ENCODE measurements at regions not wholly inside any gene's neighbourhood (a gene's known extent, or its start where the extent isn't known, plus 50 kb on each side); places are given as distances from the start of the nearest gene placed in this dataset.
A peak's percentile ranks its signal among the peaks of the same experiment; 100 is the strongest.

DNA sequence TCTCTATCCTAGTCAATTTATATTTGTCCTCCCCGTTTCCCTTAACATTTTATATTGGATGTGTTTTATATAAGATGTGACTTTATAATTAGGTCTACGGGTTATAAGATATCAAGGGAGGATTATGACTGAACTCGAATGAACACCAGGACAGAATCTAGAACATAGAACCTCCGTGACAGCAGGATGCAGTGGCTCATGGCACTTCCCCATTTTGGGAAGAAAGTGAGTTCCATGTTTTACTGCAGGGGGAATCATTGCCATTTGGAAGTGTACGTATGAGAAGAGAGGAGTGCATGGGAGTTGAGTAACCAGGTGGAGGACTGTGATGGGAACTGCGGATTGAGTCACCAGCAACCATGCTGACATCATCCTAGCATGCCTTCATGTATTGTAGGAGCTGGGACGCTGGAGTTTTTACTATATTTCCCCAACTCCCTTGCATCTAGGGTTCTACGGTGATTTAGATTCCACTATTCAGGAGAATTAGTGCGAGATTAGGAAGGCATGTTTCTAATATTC lies 56.1 kb upstream of the FOXC1 start:
- no peak overlapping the region for H3K4me3 ChIP-seq (replicated peaks; ENCODE audit: low read depth, low read length)
- no peak for DNase-seq (ENCODE audit: low read depth)
- TF ChIP-seq, protein P1, sequence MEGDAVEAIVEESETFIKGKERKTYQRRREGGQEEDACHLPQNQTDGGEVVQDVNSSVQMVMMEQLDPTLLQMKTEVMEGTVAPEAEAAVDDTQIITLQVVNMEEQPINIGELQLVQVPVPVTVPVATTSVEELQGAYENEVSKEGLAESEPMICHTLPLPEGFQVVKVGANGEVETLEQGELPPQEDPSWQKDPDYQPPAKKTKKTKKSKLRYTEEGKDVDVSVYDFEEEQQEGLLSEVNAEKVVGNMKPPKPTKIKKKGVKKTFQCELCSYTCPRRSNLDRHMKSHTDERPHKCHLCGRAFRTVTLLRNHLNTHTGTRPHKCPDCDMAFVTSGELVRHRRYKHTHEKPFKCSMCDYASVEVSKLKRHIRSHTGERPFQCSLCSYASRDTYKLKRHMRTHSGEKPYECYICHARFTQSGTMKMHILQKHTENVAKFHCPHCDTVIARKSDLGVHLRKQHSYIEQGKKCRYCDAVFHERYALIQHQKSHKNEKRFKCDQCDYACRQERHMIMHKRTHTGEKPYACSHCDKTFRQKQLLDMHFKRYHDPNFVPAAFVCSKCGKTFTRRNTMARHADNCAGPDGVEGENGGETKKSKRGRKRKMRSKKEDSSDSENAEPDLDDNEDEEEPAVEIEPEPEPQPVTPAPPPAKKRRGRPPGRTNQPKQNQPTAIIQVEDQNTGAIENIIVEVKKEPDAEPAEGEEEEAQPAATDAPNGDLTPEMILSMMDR (IDR thresholded peaks at IDR 0.05; ENCODE audit: low read length, missing control alignments) = no peak

DNA sequence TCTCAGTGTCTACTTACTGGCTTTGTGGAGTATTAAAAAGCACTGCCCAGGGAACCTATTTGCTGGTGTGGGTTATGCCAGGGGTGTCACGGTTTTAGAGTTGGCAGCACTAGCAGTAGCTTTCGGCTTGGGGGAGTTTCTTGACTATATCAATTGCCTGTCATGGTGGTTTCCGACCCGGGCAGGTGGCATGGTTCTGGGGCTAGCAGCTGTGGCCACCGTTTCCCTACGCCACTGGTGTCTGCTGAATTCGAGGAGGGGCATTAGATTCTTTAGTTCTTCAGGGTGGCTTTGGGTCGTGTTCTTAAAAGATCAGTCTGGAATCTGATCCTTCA lies 55.6 kb upstream of the FOXC1 start:
- no peak for DNase-seq (ENCODE audit: low read depth)
- H3K4me3 ChIP-seq (replicated peaks; ENCODE audit: low read depth, low read length) = no peak overlapping the region
- TF ChIP-seq, protein P1 (IDR thresholded peaks at IDR 0.05; ENCODE audit: low read length, missing control alignments) = no peak

DNA sequence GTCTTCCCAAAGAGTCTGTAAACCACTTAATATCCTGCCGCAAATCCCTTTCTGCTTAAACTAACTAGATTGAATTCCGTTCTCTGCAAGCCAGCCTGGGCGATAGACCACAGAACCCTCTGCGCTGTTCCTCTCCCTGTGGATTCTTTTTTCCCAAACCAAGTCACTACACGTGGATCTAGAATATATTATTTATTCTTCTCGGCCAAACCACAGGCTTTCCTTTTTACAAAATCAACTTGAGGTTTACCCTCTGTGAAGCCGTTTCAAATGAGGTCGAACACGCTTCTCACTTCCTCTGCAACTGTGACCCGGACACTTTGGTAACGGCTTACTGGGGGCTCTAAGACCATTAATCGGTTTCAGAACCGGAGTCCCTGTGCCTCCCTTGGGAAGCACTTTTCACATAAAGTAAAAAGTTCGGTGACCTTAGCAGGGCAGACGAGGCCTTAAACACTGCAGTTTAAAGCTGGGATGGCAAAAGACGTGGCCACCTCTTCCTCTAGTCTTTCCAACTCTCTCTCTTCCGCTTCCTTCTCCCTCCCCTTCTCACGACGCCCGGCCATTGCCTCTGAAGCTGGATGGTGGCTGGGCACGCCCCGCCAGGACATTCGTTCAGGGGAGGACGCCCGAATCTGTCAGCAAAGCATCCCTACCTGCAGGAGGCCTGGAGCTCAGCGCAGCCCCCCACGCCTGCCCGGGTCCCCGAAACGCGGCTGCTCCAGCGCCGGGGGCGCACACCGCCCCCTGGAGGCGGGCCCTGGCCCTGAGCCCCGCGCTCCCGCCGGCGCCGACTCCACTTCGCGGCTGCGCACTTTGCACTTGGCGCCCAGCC lies 55.0 kb upstream of the FOXC1 start:
- DNase-seq (ENCODE audit: low read depth) = peak; percentile 57
- H3K4me3 ChIP-seq (replicated peaks; ENCODE audit: low read depth, low read length) = peak overlapping the region; percentile 60
- TF ChIP-seq, protein P1 (IDR thresholded peaks at IDR 0.05; ENCODE audit: low read length, missing control alignments) = peak; percentile 28

DNA sequence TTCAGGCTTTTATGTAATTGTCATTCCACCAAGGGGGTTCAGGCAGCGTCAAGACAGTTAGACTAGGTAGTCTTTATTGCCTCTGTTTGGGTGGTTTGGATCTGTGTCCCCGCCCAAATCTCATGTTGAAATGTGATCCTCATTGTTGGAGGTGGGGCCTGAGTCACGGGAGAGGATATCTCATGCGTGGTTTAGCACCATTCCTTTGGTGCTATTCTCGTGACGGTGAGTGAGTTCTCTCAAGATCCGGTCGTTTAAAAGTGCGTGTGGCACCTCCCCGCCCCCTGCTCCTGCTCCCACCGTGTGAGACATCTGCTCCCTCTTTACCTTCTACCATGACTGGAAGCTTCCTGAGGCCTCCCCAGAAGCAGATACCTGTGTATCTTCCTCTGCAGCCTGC lies 51.3 kb upstream of the FOXC1 start:
- H3K4me3 ChIP-seq (replicated peaks; ENCODE audit: low read depth, low read length) = no peak overlapping the region
- TF ChIP-seq, protein P1 (IDR thresholded peaks at IDR 0.05; ENCODE audit: low read length, missing control alignments) = no peak
- no peak for DNase-seq (ENCODE audit: low read depth)

Data from fibroblast of pulmonary artery (primary cell).